CD4-positive, alpha-beta T cell treated with Interleukin-15 for 4 hours (primary cell): ENCODE measurements at regions not wholly inside any gene's neighbourhood (a gene's known extent, or its start where the extent isn't known, plus 50 kb on each side); places are given as distances from the start of the nearest gene placed in this dataset.

Experiments
- DNase-seq: peaks from one replicate; pipeline ENCODE4 v3.0.0-alpha.2; 2020; ENCODE audit warnings: low spot score

DNA sequence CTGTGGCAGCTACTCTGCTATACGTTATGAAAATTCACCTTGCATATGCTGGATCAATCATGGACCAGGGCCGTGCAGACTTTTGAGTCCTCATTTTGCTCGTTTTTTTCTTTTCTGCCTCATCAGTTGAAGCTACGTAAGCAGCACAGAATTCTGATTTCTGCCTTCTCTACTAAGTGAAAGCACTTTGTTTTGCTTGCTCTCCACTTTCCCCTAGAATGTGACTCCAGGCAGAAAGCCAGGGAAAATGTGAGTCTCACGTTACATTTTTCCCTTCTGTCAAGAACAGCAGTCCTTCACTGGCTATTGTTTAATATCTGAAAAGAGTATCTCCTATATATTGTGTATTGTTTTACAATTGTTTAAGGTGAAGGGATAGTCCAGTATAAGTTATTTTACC, 1840.1 kb downstream of the PCDH7 start:
- no peak for DNase-seq

DNA sequence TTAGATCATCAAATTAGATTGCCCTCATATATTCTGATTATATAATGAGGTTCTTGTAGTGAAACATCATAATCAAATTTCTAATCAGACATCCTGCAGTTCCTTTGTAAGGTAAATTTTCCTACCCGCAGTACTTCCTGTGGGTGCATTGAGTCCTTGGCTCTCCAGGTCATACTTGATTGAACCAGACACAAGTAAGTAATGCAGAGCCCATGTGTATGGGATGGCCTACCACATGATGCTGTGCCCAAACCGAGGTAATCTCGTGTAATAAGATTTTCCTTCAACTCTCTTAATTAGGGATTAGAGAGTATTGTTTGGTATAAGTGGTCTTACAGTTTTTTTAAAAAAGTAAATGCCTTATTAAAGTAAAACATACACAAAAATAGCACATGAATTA, 1841.8 kb downstream of the PCDH7 start:
- DNase-seq, result no peak

DNA sequence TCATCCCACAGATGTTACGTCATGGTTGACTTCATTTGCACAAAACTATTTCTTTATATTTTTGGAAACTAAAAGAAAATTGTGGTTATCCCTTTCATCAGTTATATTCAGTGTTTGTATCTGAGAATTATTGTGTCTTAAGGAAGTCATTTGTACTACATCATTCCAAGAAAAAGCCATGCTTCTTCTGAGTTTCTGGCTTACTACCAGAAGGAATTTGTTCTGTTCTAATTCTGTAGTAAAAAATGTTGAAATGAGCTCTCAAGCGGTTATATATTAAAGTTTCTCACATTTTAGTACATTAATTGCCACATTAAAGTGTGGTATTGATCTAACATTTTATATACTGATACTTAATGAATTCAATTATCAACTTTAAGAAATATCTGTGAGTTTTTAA, 1844.5 kb downstream of the PCDH7 start:
- no peak for DNase-seq

DNA sequence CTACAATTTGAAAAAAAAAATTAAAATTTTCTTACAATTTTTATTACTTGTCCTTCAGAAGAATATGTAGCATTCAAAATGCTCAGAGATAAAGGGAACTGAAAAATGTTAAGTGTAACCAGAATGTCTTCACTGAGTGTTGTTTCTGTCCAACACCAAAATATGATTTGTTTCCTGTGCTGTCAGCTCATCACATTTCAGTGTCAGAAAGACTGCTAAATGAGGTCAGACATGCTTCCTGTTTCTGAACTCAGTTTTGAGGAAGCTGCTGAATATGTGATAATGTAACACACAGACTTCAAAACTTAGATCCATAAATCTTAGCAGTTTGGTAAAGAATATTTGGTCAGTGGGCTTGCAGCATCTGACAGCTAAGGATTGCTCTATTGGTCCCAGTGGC, 1849.7 kb downstream of the PCDH7 start:
- DNase-seq, result peak; percentile 1

DNA sequence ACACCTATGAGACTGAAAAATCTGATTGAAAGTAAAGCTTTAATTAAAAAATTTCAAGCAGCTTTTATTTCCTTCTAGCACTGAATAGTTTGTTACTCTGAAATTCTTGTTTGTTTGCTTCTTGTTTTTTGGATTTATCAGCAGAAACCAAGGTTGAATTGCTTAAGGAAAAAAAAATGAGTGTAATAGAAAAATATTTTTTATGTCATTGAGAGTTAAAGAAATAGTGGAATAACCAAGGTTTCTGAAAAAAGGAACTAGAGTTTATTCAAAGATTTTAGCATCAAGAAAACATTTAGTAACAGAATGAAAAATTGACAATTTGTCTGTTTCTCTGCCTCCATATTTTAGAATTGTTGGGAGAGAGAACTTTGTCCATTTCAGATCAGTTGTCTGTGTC, 1852.2 kb downstream of the PCDH7 start:
- DNase-seq, result no peak

DNA sequence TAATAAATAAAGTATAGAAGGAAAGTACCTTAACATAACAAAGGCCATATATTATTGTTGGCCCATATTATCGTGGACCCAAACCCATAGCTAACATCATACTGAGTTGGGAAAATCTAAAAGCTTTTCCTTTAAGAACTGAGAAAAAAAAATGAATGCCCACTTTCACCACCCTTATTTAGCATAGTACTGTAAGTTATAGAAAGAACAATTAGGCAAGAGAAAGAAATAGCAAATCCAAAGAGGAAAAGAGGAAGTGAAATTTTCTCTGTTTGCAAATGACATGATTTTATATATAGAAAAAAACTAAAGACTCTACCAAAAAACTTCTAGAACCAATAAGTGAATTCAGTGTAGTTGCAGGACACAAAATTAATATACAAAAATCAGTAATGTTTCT, 1854.6 kb downstream of the PCDH7 start:
- no peak for DNase-seq

DNA sequence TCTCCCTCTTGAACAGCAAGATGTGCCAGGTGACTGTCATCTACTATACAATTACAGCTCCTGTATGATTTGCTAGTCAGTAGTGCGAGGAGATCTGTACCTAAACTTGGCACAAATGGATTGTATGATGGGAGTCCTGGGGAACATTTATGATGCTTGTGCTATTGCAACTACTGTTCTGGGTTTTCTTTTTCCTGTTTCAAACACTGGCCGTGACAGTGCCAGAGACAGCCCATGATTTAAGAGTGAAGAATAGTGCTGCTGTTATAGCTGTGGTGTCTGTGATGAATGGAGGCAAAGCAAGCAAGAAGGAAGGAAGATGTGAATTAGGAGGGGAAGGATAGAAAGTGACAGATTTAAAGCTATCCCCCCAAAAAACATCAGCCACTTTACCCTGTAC, 1868.9 kb downstream of the PCDH7 start:
- no peak for DNase-seq

DNA sequence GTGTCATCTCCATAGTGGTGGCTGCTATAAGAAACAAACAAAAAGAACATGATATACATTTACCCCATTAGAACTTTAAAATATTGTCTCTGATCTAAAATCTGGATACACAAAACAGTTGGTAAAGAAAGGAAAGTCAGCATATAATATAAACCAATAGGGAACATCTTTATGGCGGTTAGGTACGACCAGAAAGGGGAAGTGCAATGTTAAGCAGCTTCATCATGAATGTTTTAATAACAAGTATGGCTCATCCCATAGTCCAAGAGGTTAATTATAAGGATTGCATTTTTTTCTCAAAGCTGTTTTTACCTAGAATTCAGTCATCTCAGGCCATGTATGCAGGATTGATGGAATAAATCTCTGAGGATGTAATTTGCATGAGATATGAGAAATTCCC, 1869.7 kb downstream of the PCDH7 start:
- DNase-seq, result no peak

DNA sequence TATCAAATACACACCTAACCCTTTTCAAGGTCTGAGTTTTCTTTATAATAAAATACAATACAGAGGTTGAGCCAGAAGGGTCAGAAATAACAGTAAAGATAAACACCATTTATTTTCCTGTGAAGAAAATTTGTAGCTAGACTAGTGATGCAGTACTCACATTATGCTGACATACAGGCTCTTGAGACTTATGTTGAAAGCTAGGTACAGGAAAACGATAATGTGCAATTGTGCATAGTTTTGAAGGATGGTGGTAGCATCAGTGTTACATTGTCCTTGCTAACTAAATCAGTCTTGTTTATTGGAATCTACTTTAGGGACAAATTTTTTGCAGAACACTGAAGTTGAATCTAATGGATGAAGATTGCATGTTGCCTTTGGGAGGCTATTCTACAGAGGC, 1877.2 kb downstream of the PCDH7 start:
- DNase-seq, result no peak

DNA sequence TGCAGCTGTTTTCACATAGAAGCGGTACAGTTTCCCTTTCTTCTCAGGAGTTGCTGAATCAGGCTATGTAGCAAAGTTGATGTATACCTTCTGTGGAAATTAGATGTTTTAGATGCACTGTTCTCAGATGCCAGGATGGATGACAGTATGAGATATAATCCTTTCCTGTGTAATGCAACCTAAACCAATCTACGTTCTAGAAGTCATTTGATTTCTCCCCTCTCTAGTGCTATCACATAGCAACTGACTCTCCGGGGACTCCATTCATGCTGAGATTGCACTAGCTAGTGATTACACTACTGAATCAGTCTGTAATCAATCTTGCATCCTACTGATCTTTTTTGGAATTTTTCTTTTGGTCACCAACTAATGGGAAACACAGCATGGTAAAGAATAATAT, 1881.7 kb downstream of the PCDH7 start:
- no peak for DNase-seq

DNA sequence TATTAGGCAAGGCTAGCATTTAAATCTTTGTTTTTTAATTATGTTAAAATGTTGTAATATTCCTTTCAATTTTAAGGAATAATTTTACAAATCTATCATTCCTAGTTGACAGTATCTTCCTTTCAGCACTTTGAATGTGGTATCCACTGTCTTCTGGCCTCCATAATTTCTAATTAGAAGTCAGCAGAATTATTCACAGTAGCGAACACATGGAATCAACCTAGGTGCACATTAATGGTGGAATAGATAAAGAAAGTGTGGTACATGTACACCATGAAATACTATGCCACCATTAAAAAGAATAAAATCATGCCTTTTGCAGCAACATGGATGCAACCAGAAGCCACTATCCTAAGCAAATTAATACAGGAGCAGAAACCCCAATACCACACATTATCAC, 1887.8 kb downstream of the PCDH7 start:
- DNase-seq, result no peak

DNA sequence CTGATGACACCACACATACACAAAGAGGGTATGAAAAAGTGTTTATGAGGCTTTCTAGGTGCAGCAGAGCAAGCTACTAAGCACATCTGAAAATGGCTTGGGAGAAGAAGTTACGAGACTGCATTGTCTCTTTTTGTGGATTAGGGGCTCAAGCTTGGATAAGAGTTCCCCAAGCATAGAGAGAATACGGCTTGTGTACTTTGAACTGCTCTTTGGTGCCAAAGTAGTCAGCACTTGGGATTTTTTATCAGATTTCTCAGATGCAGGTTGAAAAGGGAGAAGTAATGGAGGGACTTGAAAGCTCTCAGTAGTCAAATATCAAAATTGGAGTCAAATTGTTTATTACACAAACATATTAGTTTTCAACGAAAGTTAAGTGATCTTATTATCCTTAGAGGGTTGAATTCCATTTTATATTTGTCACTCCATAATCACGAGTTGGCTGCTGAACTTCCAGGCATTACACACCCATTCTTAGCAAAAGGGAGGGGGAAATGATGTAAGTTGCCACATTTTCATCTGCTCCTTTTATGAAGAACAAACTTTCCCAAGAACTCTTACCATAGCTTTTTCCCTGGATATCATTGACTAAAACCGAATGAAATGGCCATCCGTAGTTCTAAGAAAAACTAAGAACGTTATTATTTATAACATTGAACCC, 1904.9 kb downstream of the PCDH7 start:
- DNase-seq, result no peak

DNA sequence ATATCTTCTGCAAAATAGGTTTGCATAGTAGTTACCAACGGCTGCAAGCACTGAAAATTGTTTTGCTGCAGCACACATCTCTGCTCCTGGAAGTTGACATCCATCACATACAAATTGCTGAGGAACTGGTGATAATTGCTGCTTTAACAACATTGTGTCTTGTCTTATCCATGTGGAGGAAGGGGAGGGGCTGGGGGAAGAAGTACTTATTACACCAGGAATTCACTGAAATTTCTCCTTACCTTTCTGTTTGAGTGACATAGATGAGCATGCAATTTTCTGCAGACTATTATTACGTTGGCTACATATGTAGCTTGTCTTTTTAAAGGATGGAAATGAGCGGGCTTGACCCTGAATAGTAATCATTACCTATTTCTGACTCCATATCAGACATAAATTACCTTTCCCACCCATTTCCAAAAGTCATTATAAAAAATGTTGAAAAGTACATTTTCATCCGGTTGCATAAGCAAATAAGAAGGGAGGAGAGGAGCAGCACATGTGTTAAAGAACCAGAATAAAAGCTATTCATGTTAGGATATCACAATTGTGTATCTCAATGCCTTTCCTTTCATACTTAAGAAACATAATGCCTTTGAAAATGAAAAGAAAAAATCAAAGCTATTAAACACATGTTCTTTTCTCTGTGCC, 1905.6 kb downstream of the PCDH7 start:
- DNase-seq, result no peak

DNA sequence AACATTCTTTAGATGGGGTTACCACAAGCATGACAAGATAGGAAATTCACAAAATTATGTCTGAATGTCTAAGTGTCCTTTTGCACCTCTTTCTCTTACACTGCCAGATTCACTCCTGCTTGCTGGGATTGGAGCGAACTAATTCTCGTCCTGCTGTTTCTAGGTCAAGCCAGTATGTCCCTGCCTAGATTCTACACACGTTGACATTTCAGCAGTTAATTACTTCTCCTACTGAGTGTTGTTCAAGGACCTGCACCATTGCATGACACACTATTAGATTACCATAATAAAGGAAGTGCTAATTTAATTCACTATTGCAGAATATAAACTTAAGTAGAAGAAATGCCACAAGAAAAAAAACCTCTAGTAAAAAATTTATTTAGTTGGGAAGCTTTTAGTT, 1911.7 kb downstream of the PCDH7 start:
- no peak for DNase-seq

DNA sequence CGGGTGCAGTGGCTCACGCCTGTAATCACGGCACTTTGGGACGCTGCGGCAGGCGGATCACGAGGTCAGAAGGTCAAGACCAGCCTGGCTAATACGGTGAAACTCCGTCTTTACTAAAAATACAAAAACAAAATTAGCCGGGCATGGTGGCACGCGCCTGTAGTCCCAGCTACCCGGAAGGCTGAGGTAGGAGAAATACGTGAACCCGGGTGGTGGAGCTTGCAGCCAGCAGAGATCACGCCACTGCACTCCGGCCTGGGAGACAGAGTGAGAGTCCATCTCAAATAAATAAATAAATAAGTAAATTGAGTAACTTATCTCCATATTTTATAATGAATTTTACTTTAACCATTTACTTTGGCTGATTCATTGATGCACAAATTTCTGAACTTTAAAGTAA, 1913.3 kb downstream of the PCDH7 start:
- no peak for DNase-seq

DNA sequence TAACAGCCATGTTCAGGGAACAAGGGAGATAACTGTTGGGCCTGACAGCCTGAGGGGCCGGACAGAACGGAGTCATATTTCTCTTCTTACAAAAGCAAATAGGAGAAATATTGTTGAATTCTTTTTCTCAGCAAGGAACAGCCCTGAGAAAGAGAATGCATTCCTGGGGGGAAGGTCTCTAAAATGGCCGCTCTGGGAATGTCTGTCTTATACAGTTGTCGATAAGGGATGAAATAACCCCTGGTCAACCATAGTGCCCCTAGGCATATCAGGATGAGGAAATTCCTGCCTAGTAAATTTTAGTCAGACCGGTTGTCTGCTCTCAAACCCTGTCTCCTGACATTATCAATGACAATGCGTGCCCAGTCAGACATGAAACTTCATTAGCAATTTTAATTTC, 1925.5 kb downstream of the PCDH7 start:
- no peak for DNase-seq

DNA sequence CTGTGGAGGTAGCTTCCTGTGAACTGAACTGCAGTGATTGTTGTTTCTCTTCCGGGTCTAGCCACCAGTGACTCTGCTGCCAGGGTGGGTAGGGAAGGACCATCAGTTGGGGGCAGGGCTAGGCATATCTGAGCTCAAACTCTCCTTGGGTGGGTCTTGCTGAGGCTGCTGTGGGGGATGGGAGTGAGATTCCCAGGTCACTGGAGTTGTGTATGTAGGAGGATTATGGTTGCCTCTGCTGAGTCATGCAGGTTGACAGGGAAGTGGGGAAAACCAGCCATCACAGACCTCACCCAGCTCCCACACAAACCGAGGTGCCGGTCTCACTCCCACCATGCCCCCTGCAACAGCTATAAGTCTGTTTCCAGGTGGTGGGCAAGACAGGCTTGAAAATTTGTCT, 1937.8 kb downstream of the PCDH7 start:
- DNase-seq, result no peak

DNA sequence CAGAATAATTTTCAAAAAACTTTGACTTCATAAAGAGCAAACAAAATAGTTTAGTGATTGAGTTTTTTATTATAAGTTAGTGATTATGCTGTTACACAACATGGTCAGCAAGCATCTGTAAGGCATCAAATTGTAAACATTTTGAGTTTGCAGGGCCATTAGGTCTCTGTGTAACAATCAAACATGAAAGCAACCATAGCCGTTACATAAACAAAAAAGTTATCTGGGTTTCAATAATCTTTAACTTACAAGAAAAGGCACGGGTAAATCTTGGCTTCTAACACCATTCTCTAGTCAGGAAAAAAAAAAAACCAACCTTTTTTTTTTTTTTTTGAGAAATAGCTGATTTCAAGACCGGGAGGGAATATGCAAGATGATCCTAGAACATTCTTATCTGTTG, 1941.1 kb downstream of the PCDH7 start:
- no peak for DNase-seq

DNA sequence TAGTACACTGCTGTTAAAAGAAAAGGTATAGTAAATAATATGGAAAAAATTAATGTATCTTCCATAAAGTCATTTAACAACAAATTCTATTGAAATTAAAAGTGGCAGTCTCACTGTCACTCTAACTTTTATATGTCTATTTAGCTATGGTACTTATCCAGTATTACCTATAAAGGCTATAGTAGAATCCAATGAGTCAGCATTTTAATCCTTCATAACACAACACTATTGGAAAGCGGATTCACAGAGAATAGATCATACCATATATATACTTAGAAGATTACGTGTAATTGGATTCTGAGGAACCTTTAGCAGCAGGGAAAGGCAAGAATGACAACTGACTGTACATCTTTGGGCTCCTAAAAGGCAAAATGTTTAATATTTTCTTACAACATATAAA, 1942.6 kb downstream of the PCDH7 start:
- DNase-seq, result no peak

DNA sequence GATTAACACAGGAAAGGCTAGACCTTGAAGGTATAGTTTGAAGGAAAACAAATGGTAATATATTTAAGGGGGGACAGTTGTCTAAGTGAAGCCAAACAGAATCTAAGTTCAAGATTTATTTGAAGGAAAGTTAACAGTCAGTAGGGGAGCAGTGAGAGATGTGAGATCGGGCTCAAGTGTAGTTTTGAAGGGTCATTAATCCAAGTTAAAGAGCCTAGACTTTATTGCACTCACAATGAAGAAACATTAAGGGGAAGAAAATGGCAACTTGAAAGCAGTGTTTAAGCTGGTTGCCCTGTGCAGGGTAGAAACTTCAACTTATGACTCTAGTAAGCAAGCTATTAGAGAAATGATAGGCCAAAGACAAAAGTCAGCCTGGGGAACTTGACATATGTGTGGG, 1952.2 kb downstream of the PCDH7 start:
- no peak for DNase-seq

DNA sequence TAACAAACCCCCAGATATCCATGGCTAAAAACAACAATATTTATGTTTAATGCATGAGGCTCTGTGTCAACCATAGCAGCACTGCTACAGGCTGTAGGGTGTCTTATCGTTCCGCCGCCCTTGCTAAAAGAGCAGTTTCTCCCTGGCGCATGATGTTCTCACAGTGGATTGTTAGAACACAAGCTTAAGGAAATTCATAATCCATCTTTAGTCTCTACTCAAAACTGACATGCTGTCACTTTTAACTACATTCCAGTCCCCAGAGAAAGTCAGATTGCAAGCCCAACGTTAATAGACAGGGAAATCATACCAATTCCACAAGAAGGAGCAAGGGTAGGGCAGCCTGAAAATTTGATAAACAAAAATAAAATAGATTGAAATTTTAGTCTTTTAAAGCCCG, 1960.8 kb downstream of the PCDH7 start:
- DNase-seq, result no peak

DNA sequence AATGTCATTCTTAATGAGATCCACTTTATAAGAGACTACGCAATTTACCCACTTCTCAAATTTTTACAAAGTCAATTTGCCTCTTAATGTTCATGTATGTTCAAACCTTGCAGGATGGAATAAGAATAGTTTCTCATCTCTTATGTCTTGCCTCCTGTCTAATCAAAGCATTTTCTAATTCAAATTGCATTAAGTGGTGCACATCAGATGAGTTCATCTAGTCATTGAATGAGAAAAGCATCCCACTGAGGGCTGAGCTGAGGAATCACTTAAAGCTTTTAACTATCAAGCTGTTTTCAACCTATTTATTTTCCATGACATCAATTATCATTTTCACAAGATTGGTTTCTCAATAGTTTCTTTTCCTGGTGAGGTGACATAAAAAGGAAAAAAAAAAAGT, 1964.0 kb downstream of the PCDH7 start:
- no peak for DNase-seq

DNA sequence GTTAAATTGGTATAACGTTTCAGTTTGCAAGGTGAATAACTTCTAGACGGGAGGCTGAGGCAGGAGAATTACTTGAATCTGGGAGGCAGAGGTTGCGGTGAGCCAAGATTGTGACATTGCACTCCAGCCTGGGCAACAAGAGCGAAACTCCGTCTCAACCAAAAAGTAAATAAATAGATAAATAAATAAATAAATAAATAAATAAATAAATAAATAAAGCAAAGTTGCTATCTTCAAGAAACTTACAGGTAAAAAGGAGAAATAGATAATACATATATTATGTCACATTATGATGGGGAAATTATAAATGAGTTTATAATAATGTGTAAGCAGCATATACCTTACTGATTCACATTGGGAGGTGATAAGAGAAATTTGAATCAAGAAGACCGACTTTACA, 1966.0 kb downstream of the PCDH7 start:
- DNase-seq, result no peak

DNA sequence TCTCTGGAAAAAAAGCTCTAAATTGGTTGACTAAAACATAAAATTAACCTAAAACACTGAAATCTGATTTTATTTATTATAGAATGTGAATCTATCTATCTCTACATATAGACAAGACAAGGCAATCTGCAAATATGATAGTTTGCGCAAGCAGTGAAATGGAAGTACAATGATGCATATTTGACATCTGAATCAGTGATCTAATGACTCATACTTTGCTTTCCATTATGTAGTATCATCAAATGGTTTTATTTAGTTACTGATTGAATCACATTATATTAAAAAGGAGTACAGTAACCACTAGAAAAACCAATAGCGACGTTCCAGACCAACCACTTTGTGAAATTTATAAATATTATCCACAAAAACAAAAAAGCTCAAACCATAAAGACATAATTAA, 1969.3 kb downstream of the PCDH7 start:
- no peak for DNase-seq
